ENCODE measurements at regions not wholly inside any gene's neighbourhood (a gene's known extent, or its start where the extent isn't known, plus 50 kb on each side); places are given as distances from the start of the nearest gene placed in this dataset.

GRCh38 chr12:75606151-75606550, 94.7 kb upstream of the KRR1 start:
- Histone ChIP-seq H3K4me3 (ENCODE audit: insufficient read depth, low read depth, low read length, poor library complexity, severe bottlenecking) (no peak overlapping the region), H3K9me3 (ENCODE audit: control insufficient read depth, low read length) (no peaks in the 10 kb centered on the region), H3K4me1 (ENCODE audit: control insufficient read depth, insufficient read depth, low read length, poor library complexity, severe bottlenecking) (no peaks in the 10 kb centered on the region), H3K27ac (ENCODE audit: insufficient read depth, low read length, poor library complexity, severe bottlenecking) (no peak overlapping the region), H3K36me3 (ENCODE audit: control insufficient read depth, insufficient read depth, low read length) (no peaks in the 10 kb centered on the region), H3K27me3 (replicated peaks; ENCODE audit: control insufficient read depth, insufficient read depth, low read length, poor library complexity, severe bottlenecking) (no peaks in the 10 kb centered on the region)
- DNase-seq: no peak

- Histone ChIP-seq H3K27me3 (replicated peaks; ENCODE audit: control insufficient read depth, insufficient read depth, low read length, poor library complexity, severe bottlenecking) (no peaks in the 10 kb centered on the region), H3K4me1 (ENCODE audit: control insufficient read depth, insufficient read depth, low read length, poor library complexity, severe bottlenecking) (no peaks in the 10 kb centered on the region), H3K9me3 (ENCODE audit: control insufficient read depth, low read length) (no peaks in the 10 kb centered on the region), H3K36me3 (ENCODE audit: control insufficient read depth, insufficient read depth, low read length) (no peaks in the 10 kb centered on the region), H3K27ac (ENCODE audit: insufficient read depth, low read length, poor library complexity, severe bottlenecking) (no peak overlapping the region), H3K4me3 (ENCODE audit: insufficient read depth, low read depth, low read length, poor library complexity, severe bottlenecking) (no peak overlapping the region)
- no peak for DNase-seq
Observed at GRCh38 chr12:75603475-75603874, 92.1 kb upstream of the KRR1 start.

GRCh38 chr12:75602106-75602505, 90.7 kb upstream of the KRR1 start:
- Histone ChIP-seq H3K36me3 (ENCODE audit: control insufficient read depth, insufficient read depth, low read length) (no peaks in the 10 kb centered on the region), H3K27me3 (replicated peaks; ENCODE audit: control insufficient read depth, insufficient read depth, low read length, poor library complexity, severe bottlenecking) (no peaks in the 10 kb centered on the region), H3K4me1 (ENCODE audit: control insufficient read depth, insufficient read depth, low read length, poor library complexity, severe bottlenecking) (no peaks in the 10 kb centered on the region), H3K9me3 (ENCODE audit: control insufficient read depth, low read length) (no peaks in the 10 kb centered on the region), H3K27ac (ENCODE audit: insufficient read depth, low read length, poor library complexity, severe bottlenecking) (no peak overlapping the region), H3K4me3 (ENCODE audit: insufficient read depth, low read depth, low read length, poor library complexity, severe bottlenecking) (no peak overlapping the region)
- DNase-seq: no peak

GRCh38 chr12:75600146-75600545, 88.7 kb upstream of the KRR1 start:
- Histone ChIP-seq H3K27ac (ENCODE audit: insufficient read depth, low read length, poor library complexity, severe bottlenecking) (no peak overlapping the region), H3K4me1 (ENCODE audit: control insufficient read depth, insufficient read depth, low read length, poor library complexity, severe bottlenecking) (no peaks in the 10 kb centered on the region), H3K4me3 (ENCODE audit: insufficient read depth, low read depth, low read length, poor library complexity, severe bottlenecking) (no peak overlapping the region), H3K36me3 (ENCODE audit: control insufficient read depth, insufficient read depth, low read length) (no peaks in the 10 kb centered on the region), H3K9me3 (ENCODE audit: control insufficient read depth, low read length) (no peaks in the 10 kb centered on the region), H3K27me3 (replicated peaks; ENCODE audit: control insufficient read depth, insufficient read depth, low read length, poor library complexity, severe bottlenecking) (no peaks in the 10 kb centered on the region)
- no peak for DNase-seq

- DNase-seq: no peak
- Histone ChIP-seq H3K36me3 (ENCODE audit: control insufficient read depth, insufficient read depth, low read length) (no peaks in the 10 kb centered on the region), H3K4me3 (ENCODE audit: insufficient read depth, low read depth, low read length, poor library complexity, severe bottlenecking) (no peak overlapping the region)
Observed at GRCh38 chr12:75599061-75599460, 87.7 kb upstream of the KRR1 start.

GRCh38 chr12:75596406-75596805, 85.0 kb upstream of the KRR1 start:
- no peak overlapping the region for H3K27ac ChIP-seq (ENCODE audit: insufficient read depth, low read length, poor library complexity, severe bottlenecking)
- H3K27me3 ChIP-seq (replicated peaks; ENCODE audit: control insufficient read depth, insufficient read depth, low read length, poor library complexity, severe bottlenecking): no peaks in the 10 kb centered on the region
- H3K9me3 ChIP-seq (ENCODE audit: control insufficient read depth, low read length): no peaks in the 10 kb centered on the region
- H3K4me1 ChIP-seq (ENCODE audit: control insufficient read depth, insufficient read depth, low read length, poor library complexity, severe bottlenecking): no peaks in the 10 kb centered on the region
- DNase-seq: no peak
- no peak overlapping the region for H3K4me3 ChIP-seq (ENCODE audit: insufficient read depth, low read depth, low read length, poor library complexity, severe bottlenecking)
- H3K36me3 ChIP-seq (ENCODE audit: control insufficient read depth, insufficient read depth, low read length): no peaks in the 10 kb centered on the region

More at GRCh38 chr12:75599061-75599460, 87.7 kb upstream of the KRR1 start:
- Histone ChIP-seq H3K4me1 (ENCODE audit: control insufficient read depth, insufficient read depth, low read length, poor library complexity, severe bottlenecking) (no peaks in the 10 kb centered on the region), H3K9me3 (ENCODE audit: control insufficient read depth, low read length) (no peaks in the 10 kb centered on the region), H3K27me3 (replicated peaks; ENCODE audit: control insufficient read depth, insufficient read depth, low read length, poor library complexity, severe bottlenecking) (no peaks in the 10 kb centered on the region), H3K27ac (ENCODE audit: insufficient read depth, low read length, poor library complexity, severe bottlenecking) (no peak overlapping the region)

- DNase-seq: no peak
- Histone ChIP-seq H3K9me3 (ENCODE audit: control insufficient read depth, low read length) (no peaks in the 10 kb centered on the region), H3K36me3 (ENCODE audit: control insufficient read depth, insufficient read depth, low read length) (no peaks in the 10 kb centered on the region), H3K27ac (ENCODE audit: insufficient read depth, low read length, poor library complexity, severe bottlenecking) (no peak overlapping the region), H3K4me3 (ENCODE audit: insufficient read depth, low read depth, low read length, poor library complexity, severe bottlenecking) (no peak overlapping the region), H3K4me1 (ENCODE audit: control insufficient read depth, insufficient read depth, low read length, poor library complexity, severe bottlenecking) (no peaks in the 10 kb centered on the region), H3K27me3 (replicated peaks; ENCODE audit: control insufficient read depth, insufficient read depth, low read length, poor library complexity, severe bottlenecking) (no peaks in the 10 kb centered on the region)
Observed at GRCh38 chr12:75592638-75593335, 81.4 kb upstream of the KRR1 start.

GRCh38 chr12:75592086-75592485, 80.7 kb upstream of the KRR1 start:
- no peak overlapping the region for H3K27ac ChIP-seq (ENCODE audit: insufficient read depth, low read length, poor library complexity, severe bottlenecking)
- no peaks in the 10 kb centered on the region for H3K27me3 ChIP-seq (replicated peaks; ENCODE audit: control insufficient read depth, insufficient read depth, low read length, poor library complexity, severe bottlenecking)
- H3K4me3 ChIP-seq (ENCODE audit: insufficient read depth, low read depth, low read length, poor library complexity, severe bottlenecking): no peak overlapping the region
- H3K4me1 ChIP-seq (ENCODE audit: control insufficient read depth, insufficient read depth, low read length, poor library complexity, severe bottlenecking): no peaks in the 10 kb centered on the region
- H3K9me3 ChIP-seq (ENCODE audit: control insufficient read depth, low read length): no peaks in the 10 kb centered on the region
- no peak for DNase-seq
- H3K36me3 ChIP-seq (ENCODE audit: control insufficient read depth, insufficient read depth, low read length): no peaks in the 10 kb centered on the region

GRCh38 chr12:75591628-75592027, 80.2 kb upstream of the KRR1 start:
- no peak overlapping the region for H3K27ac ChIP-seq (ENCODE audit: insufficient read depth, low read length, poor library complexity, severe bottlenecking)
- H3K9me3 ChIP-seq (ENCODE audit: control insufficient read depth, low read length): no peaks in the 10 kb centered on the region
- no peaks in the 10 kb centered on the region for H3K36me3 ChIP-seq (ENCODE audit: control insufficient read depth, insufficient read depth, low read length)
- no peak for DNase-seq
- no peak overlapping the region for H3K4me3 ChIP-seq (ENCODE audit: insufficient read depth, low read depth, low read length, poor library complexity, severe bottlenecking)
- no peaks in the 10 kb centered on the region for H3K27me3 ChIP-seq (replicated peaks; ENCODE audit: control insufficient read depth, insufficient read depth, low read length, poor library complexity, severe bottlenecking)
- no peaks in the 10 kb centered on the region for H3K4me1 ChIP-seq (ENCODE audit: control insufficient read depth, insufficient read depth, low read length, poor library complexity, severe bottlenecking)

- DNase-seq: no peak
- Histone ChIP-seq H3K4me3 (ENCODE audit: insufficient read depth, low read depth, low read length, poor library complexity, severe bottlenecking) (no peak overlapping the region), H3K4me1 (ENCODE audit: control insufficient read depth, insufficient read depth, low read length, poor library complexity, severe bottlenecking) (no peaks in the 10 kb centered on the region), H3K27ac (ENCODE audit: insufficient read depth, low read length, poor library complexity, severe bottlenecking) (no peak overlapping the region), H3K27me3 (replicated peaks; ENCODE audit: control insufficient read depth, insufficient read depth, low read length, poor library complexity, severe bottlenecking) (no peaks in the 10 kb centered on the region), H3K36me3 (ENCODE audit: control insufficient read depth, insufficient read depth, low read length) (no peaks in the 10 kb centered on the region), H3K9me3 (ENCODE audit: control insufficient read depth, low read length) (no peaks in the 10 kb centered on the region)
Observed at GRCh38 chr12:75589801-75590200, 78.4 kb upstream of the KRR1 start.

Data from effector memory CD4-positive, alpha-beta T cell (primary cell).